GM20000 (cell line): ENCODE measurements at regions not wholly inside any gene's neighbourhood (a gene's known extent, or its start where the extent isn't known, plus 50 kb on each side); places are given as distances from the start of the nearest gene placed in this dataset.

ENCODE experiments used
- DNase-seq: peaks from one replicate; pipeline ENCODE4 v3.0.0; 2012; ENCODE audit warnings: low spot score
- CTCF ChIP-seq: IDR thresholded peaks from 2 replicates; pipeline ENCODE4 v1.5.1; 2012; ENCODE audit warnings: mild to moderate bottlenecking, control low read depth; ENCODE audit errors: extremely low read depth, missing control alignments

GRCh38 chr4:125101719-125102118 lies 213.0 kb upstream of the FAT4 start:
- no peak for DNase-seq
- TF ChIP-seq CTCF, result no peak

- DNase-seq, result no peak
- TF ChIP-seq CTCF, result no peak
Observed at GRCh38 chr4:125097729-125098128, 217.0 kb upstream of the FAT4 start.

- TF ChIP-seq CTCF, result no peak
- DNase-seq, result no peak
Observed at GRCh38 chr4:125096662-125097061, 218.1 kb upstream of the FAT4 start.

GRCh38 chr4:125091541-125091940 lies 223.2 kb upstream of the FAT4 start:
- TF ChIP-seq CTCF, result no peak
- DNase-seq, result no peak

GRCh38 chr4:125091101-125091500 lies 223.7 kb upstream of the FAT4 start:
- TF ChIP-seq CTCF, result no peak
- no peak for DNase-seq

GRCh38 chr4:125084608-125085007 lies 230.1 kb upstream of the FAT4 start:
- no peak for DNase-seq
- no peak for TF ChIP-seq CTCF

- DNase-seq, result no peak
- no peak for TF ChIP-seq CTCF
Observed at GRCh38 chr4:125082729-125083417, 231.9 kb upstream of the FAT4 start.
